ENCODE measurements at regions not wholly inside any gene's neighbourhood (a gene's known extent, or its start where the extent isn't known, plus 50 kb on each side); places are given as distances from the start of the nearest gene placed in this dataset.

DNA sequence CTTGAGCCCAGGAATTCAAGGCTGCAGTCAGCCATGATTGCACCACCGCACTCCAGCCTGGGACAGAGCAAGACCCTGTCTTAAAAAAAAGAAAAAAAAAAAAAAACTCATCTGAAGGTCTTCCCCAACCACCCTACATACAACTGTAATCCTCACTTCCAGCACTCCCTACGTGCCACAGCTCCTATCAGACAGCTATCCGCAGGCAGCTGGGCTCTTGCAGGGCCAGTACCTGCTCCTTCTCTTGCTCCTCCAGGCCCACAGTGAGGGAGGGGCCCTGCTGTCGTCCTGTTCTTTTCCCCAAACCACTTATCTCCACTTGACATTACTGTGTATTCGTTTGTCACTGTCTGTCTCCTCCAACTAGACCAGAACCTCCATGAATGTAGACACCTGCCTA lies 156.1 kb upstream of the NECTIN1 start:
- no peak for DNase-seq (ENCODE audit: low spot score)

- no peak for DNase-seq (ENCODE audit: low spot score)
These were observed 153.3 kb upstream of the NECTIN1 start for GRCh38 chr11:119882316-119882715.

DNA sequence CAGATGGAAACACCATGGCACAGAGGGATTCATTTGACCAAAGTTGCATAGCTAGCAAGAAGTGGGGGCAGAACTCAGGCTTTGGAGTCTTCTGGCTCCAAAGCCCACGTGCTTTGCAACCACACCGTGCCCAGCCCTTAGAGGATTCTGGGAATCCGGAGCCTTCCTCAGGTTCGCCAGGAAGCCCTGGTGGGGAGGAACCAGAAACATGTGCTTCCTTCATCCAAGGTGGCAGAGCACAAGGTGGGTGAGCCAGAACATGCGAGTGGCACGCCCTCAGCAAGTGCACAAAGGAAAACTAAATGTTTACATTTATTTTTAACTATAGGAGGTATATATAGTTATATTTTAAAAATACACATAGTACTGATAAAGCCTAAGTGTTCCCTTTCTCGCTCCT lies 151.9 kb upstream of the NECTIN1 start:
- DNase-seq (ENCODE audit: low spot score), result no peak

DNA sequence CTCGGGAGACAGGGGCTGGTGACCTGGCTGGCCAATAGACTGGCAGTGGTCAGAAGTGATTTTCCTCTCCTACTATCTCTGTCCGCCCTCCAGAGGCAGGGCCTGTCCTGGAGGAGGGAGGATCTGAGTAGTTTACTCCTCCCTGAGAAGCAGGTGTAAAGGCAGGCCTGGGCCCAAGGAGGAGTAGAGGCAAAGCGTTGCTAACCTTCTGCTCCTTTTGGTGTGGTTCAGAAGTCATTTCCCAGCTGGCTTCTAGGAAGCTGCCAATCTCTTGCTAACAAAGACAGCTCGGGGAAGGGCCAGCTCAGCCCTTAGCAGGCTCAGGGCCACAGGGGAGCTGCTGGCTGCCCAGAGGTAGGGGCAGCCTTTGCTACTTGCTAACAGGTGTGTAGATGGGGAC lies 151.1 kb upstream of the NECTIN1 start:
- no peak for DNase-seq (ENCODE audit: low spot score)

DNA sequence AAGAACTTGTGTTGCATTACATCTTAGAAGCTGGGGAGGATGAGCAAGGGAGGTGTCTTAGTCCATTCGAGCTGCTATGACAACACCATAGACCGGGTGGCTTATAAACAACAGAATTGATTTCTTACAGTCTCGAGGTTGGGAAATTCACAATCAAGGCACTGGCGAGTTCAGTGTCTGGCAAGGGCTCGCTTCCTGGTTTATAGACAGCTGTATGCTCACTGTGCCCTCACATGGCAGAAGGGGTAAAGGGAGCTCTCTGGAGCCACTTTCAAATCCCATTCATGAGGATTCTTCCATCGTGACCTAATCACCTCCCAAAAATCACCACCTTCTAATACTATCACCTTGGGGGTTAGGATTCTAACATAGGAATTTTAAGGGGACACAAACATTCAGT lies 150.0 kb upstream of the NECTIN1 start:
- no peak for DNase-seq (ENCODE audit: low spot score)

- DNase-seq (ENCODE audit: low spot score), result no peak
These were observed 147.8 kb upstream of the NECTIN1 start for GRCh38 chr11:119876841-119877240.

GRCh38 chr11:119875841-119876600 lies 147.0 kb upstream of the NECTIN1 start:
- DNase-seq (ENCODE audit: low spot score), result no peak

- no peak for DNase-seq (ENCODE audit: low spot score)
These were observed 145.7 kb upstream of the NECTIN1 start for GRCh38 chr11:119874660-119875238.

- no peak for DNase-seq (ENCODE audit: low spot score)
These were observed 144.9 kb upstream of the NECTIN1 start for GRCh38 chr11:119873761-119874421.

- DNase-seq (ENCODE audit: low spot score), result no peak
These were observed 143.8 kb upstream of the NECTIN1 start for GRCh38 chr11:119872611-119873310.

DNA sequence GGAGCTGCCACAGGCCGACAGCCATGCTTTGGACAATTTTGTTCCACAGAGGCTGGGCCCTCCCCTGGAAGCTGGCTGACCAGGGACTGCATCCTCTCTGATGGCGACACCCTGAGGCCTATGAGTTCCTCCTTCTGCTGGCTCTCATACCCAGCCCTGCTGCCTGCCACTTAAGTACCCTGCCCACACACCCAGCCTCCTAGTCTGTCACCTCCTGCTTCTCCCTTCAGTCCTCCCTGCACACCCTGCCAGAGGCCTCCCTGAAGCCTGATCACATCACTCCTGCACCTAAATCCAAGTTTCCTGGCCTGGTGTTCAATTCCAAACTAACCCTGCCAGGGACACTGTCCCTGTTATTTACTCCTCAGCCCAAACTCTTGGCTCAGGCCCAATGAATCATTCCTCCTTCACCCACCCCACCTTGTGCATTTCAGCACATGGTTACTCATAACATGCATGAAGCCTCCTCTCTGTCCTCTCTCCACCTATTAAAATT lies 136.7 kb upstream of the NECTIN1 start:
- DNase-seq (ENCODE audit: low spot score), result no peak

- no peak for DNase-seq (ENCODE audit: low spot score)
These were observed 135.8 kb upstream of the NECTIN1 start for GRCh38 chr11:119864836-119865235.

DNA sequence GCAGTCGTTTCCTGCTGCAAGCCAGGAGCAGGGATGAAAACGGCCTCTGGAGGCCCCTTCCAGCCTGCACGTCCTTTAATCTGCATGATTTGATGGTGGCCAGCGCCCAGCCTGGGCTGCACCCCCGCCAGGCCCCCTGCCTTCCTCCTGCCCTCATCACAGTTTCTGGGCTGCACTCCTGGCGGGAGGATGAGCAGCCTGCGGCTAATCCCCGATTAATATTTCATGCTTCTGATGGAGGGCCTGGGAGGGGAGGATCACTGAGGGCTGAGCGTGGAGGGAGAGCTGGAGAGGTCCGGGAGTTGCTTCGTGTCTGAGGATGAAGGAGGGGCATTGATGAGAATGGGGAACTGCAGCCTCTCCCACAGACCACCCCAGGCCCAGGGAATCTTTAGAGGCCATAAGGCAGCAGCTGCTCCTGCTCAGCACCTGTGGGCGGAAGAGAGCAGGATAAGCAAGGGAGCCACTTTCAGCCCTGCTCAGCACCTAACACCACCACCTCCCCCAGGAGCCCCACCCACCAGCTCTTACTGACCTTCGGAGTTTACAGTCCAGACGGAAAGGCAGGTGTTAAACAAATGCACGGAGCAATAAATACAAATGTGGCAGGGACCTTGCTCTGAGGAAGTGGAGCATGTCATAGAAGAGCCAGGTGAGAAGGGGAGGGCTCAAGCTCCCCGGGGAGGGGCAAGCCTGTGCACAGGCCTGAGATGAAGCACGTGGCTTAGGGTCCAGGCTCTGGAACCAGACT lies 135.0 kb upstream of the NECTIN1 start:
- no peak for DNase-seq (ENCODE audit: low spot score)

GRCh38 chr11:119863236-119863635 lies 134.2 kb upstream of the NECTIN1 start:
- no peak for DNase-seq (ENCODE audit: low spot score)

- no peak for DNase-seq (ENCODE audit: low spot score)
These were observed 132.2 kb upstream of the NECTIN1 start for GRCh38 chr11:119861160-119861559.

DNA sequence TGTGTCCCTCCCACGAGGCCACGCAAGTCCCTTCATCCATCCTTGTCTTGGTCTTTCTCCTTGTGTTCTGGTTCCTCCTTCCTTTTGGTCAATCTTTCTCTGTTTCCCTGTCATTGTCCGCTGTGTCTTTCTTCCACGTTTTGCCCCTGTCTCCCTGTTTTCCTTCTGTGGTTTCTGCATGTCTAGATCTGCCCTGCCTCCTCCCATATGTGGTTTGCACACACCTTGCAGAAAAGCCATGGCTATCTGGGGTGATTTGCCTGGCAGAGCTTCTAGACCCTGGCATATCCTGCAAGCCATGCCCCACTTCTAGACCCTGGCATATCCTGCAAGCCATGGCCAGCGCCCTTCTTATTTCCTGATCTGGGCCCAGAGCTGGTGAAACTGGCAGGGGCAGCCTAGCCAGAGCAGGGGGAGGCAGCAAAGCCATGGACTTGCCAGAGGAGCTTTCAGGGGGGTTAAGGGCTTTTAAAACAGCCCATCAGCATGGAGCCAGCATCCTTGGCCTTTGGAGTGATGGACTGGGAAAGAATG lies 131.6 kb upstream of the NECTIN1 start:
- no peak for DNase-seq (ENCODE audit: low spot score)

- DNase-seq (ENCODE audit: low spot score), result no peak
These were observed 130.7 kb upstream of the NECTIN1 start for GRCh38 chr11:119859684-119860083.

DNA sequence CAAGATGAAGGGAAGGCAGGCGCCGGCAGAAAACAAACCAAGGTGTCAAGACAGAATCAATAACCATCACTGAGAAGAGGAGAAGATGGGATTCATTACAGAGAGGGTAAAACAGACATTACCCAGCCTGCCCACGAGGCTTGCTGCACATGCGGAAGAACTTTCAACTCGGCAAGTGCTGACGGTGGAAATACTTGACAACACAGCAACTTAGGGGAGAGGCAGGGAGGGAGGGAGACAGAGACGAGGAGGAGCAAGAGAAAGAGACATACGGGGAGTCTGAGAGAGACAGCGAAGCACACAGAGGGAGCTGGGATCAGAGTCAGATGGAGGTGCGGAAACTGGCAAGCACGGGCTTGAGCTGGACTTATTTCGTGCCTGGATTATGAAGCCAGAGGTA lies 129.3 kb upstream of the NECTIN1 start:
- no peak for DNase-seq (ENCODE audit: low spot score)

- DNase-seq (ENCODE audit: low spot score), result no peak
These were observed 127.9 kb upstream of the NECTIN1 start for GRCh38 chr11:119856681-119857485.

DNA sequence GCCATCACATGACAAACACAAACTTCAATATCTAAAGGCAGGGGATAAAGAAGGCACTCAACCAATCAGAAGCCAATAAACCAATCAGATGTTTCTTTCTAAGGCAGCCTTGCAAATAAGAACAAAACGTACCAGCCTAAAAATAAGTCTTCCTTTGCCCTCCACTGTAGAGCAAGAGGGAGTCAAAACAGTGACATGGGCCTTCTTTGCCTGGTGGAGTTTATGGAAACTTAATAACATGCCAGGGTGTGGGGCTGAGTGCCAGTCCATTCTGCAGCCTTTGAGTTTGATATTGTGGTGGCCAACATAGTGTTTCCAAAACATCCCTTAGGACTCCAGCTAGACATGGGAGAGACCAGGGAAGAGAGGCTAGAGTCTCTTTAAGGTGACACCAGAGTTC lies 126.1 kb upstream of the NECTIN1 start:
- no peak for DNase-seq (ENCODE audit: low spot score)

GRCh38 chr11:119854521-119854920 lies 125.5 kb upstream of the NECTIN1 start:
- no peak for DNase-seq (ENCODE audit: low spot score)
